ENCODE measurements at regions not wholly inside any gene's neighbourhood (a gene's known extent, or its start where the extent isn't known, plus 50 kb on each side); places are given as distances from the start of the nearest gene placed in this dataset.

- no peak for TF ChIP-seq CTCF (IDR thresholded peaks at IDR 0.05)
Measured at GRCh38 chrX:9390121-9390520, 74.7 kb upstream of the TBL1X start.

GRCh38 chrX:9390693-9391368 is 74.0 kb upstream of the TBL1X start:
- no peak for TF ChIP-seq CTCF (IDR thresholded peaks at IDR 0.05)

- TF ChIP-seq CTCF (IDR thresholded peaks at IDR 0.05) = no peak
Measured at GRCh38 chrX:9392445-9392844, 72.4 kb upstream of the TBL1X start.

GRCh38 chrX:9393571-9393970 is 71.3 kb upstream of the TBL1X start:
- no peak for TF ChIP-seq CTCF (IDR thresholded peaks at IDR 0.05)

- no peak for TF ChIP-seq CTCF (IDR thresholded peaks at IDR 0.05)
Measured at GRCh38 chrX:9394212-9394611, 70.6 kb upstream of the TBL1X start.

GRCh38 chrX:9396930-9397329 is 67.9 kb upstream of the TBL1X start:
- TF ChIP-seq CTCF (IDR thresholded peaks at IDR 0.05) = no peak

- TF ChIP-seq CTCF (IDR thresholded peaks at IDR 0.05) = no peak
Measured at GRCh38 chrX:9401051-9401450, 63.8 kb upstream of the TBL1X start.

GRCh38 chrX:9403374-9403773 is 61.5 kb upstream of the TBL1X start:
- no peak for TF ChIP-seq CTCF (IDR thresholded peaks at IDR 0.05)

All from LNCAP (cell line).